GM23248 (cell line): ENCODE measurements at regions not wholly inside any gene's neighbourhood (a gene's known extent, or its start where the extent isn't known, plus 50 kb on each side); places are given as distances from the start of the nearest gene placed in this dataset.

Experiments
- DNase-seq: peaks from one replicate; pipeline ENCODE4 v3.0.0-alpha.2; 2015
- H2AFZ ChIP-seq: fragments of 200-600 bp; sonication (generic); 2 replicates; pipeline ENCODE4 v1.6.1; 2016; ENCODE audit warnings: antibody characterized with exemption
- H3F3A ChIP-seq: fragments of 200-600 bp; sonication (generic); 2 replicates; pipeline ENCODE4 v1.6.1; 2016; ENCODE audit warnings: mild to moderate bottlenecking, antibody characterized with exemption, mixed run types; ENCODE audit not compliant: insufficient read depth
- H3K27ac ChIP-seq: fragments of 200-600 bp; sonication (generic); 2 replicates; pipeline ENCODE4 v1.5.1; 2016; ENCODE audit warnings: mild to moderate bottlenecking
- H3K27me3 ChIP-seq: fragments of 200-600 bp; sonication (generic); replicated peaks from 2 replicates; pipeline ENCODE4 v1.6.1; 2016; ENCODE audit warnings: mild to moderate bottlenecking; ENCODE audit not compliant: insufficient read depth
- H3K36me3 ChIP-seq: fragments of 200-600 bp; sonication (generic); 2 replicates; pipeline ENCODE4 v1.6.1; 2016; ENCODE audit warnings: low read depth, mild to moderate bottlenecking
- H3K4me1 ChIP-seq: fragments of 200-600 bp; sonication (generic); 2 replicates; pipeline ENCODE4 v1.6.1; 2016; ENCODE audit warnings: mild to moderate bottlenecking; ENCODE audit not compliant: insufficient read depth
- H3K4me2 ChIP-seq: fragments of 200-600 bp; sonication (generic); one replicate; pipeline ENCODE4 v1.6.1; 2016; ENCODE audit warnings: mild to moderate bottlenecking; ENCODE audit not compliant: unreplicated experiment
- H3K4me3 ChIP-seq: fragments of 200-600 bp; sonication (generic); 2 replicates; pipeline ENCODE4 v1.5.1; 2016; ENCODE audit warnings: mild to moderate bottlenecking
- H3K79me2 ChIP-seq: fragments of 200-600 bp; sonication (generic); 2 replicates; pipeline ENCODE4 v1.6.1; 2016; ENCODE audit warnings: mild to moderate bottlenecking; ENCODE audit not compliant: insufficient read depth
- H3K9ac ChIP-seq: fragments of 200-600 bp; sonication (generic); 2 replicates; pipeline ENCODE4 v1.6.1; 2016; ENCODE audit warnings: mild to moderate bottlenecking
- H3K9me2 ChIP-seq: fragments of 200-600 bp; sonication (generic); 2 replicates; pipeline ENCODE4 v1.6.1; 2016; ENCODE audit warnings: mixed run types, mild to moderate bottlenecking, moderate library complexity; ENCODE audit not compliant: insufficient read depth
- H3K9me3 ChIP-seq: fragments of 200-600 bp; sonication (generic); one replicate; pipeline ENCODE4 v1.6.1; 2017; ENCODE audit warnings: low read depth
- H4K20me1 ChIP-seq: fragments of 200-600 bp; sonication (generic); 2 replicates; pipeline ENCODE4 v1.6.0; 2016; ENCODE audit not compliant: insufficient read depth
- EZH2 ChIP-seq: fragments of 200-600 bp; sonication (generic); IDR thresholded peaks from 2 replicates; pipeline ENCODE4 v1.6.1; 2018; ENCODE audit warnings: antibody characterized with exemption, mild to moderate bottlenecking; ENCODE audit not compliant: insufficient read depth, poor library complexity, severe bottlenecking
- EZH2phosphoT487 ChIP-seq: fragments of 200-600 bp; sonication (generic); IDR thresholded peaks from 2 replicates; pipeline ENCODE4 v1.6.1; 2018; ENCODE audit warnings: antibody characterized with exemption, moderate library complexity, mild to moderate bottlenecking, low read depth; ENCODE audit not compliant: insufficient read depth
- WGBS, 2 experiments: methylation state at CpG; one replicate each; pipeline ENCODE4 v1.1.6; 2015 to 2017; ENCODE audit warnings: low lambda C conversion rate in 2 of 2, low coverage in 1 of 2; ENCODE audit errors: missing lambda C conversion rate in 2 of 2; 5-methylcytosine and 5-hydroxymethylcytosine counted together
- in situ Hi-C: fragments of 300-500 bp; cut with MboI; formaldehyde crosslinking; loops from 2 replicates; pipeline ENCODE4 v1.15.0; 2020

DNA sequence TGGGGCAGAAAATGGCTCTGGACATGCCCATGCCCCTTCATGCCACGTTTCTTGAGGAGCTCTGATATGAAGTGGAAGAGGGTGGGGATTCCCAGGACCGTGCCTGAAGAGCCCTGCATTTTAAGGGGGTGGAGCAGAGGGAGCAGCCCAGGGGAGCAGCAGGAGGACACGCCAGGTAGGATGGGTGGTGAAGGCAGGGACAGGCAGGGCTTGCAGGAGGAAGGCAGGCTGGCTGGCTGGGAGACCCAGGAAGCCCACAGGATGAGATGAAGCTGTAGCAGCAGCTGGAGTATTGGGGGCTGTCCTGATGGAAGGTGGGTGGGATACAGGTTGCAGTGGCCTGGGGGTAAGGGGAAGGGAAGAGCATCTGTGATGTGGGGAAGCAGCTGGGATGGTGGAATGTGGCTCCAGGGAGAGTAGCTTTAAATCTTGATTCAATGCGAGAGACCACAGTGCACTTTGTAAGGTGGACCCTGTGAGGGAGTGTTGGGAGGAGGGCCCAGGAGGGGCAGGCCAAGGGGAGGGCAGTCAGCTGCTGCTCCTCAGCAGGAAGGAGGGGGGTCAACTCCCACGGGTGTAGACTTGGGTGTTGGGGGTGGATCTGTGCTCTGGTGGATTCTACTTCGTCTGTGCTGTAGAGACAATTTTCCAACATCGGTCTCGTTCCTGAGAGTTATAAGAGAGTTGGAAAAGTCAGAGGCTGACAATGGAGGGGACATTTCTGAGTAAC lies 242.6 kb upstream of the IRX4 start:
- TF ChIP-seq EZH2phosphoT487, result no peak
- no peak for TF ChIP-seq EZH2
- no peak overlapping the region for H3K4me3 ChIP-seq
- no peaks in the 10 kb centered on the region for H3K9me2 ChIP-seq
- H4K20me1 ChIP-seq, result no peaks in the 10 kb centered on the region
- no peaks in the 10 kb centered on the region for H3K27me3 ChIP-seq
- in situ Hi-C loops, result no loop called here
- H3K9me3 ChIP-seq, result no peaks in the 10 kb centered on the region
- H3F3A ChIP-seq, result no peaks in the 10 kb centered on the region
- no peaks in the 10 kb centered on the region for H3K36me3 ChIP-seq
- H3K27ac ChIP-seq, result no peak overlapping the region
- no peak for DNase-seq
- no peak overlapping the region for H3K9ac ChIP-seq
- H3K4me2 ChIP-seq, result no peak overlapping the region
- 12 to 16% methylated on average over 8 of the region's 8 CpGs for WGBS, 2 experiments
- no peaks in the 10 kb centered on the region for H3K4me1 ChIP-seq
- no peaks in the 10 kb centered on the region for H3K79me2 ChIP-seq
- no peak overlapping the region for H2AFZ ChIP-seq

DNA sequence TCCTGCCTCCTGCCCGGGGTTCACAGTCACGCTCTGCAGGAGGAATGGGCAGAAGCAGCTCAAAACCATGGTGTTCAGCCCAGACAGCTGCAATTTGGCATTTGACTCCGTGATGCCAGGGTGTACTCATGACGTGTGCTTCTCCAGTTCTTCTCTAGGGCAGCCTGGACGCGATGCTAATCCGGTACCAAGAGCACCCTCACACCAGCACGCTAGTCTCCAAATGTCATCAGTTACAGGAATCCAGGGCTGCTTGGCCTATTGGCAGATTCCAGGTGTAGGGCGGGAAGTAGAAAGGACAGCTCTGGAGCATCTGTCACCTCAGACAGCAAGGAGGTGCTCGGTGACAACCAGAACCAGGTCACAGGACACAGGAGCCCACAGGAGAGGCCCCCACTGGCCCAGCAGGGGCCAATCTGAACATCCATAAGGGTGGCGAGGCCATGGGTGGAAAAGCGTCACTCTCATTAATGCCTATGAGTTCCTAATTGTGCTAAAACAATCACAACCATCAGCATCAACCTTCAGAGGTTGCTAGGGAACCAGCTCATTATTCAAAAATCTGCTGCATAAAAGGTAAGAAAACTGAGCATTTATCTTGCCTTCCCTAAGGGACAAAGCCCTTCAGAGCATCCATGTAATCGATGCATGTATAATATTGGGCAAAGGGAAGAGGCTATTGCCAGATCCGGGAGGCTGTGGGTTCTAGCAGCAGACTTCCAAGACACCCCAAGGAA lies 241.9 kb upstream of the IRX4 start:
- H3K4me1 ChIP-seq, result no peaks in the 10 kb centered on the region
- H3K4me2 ChIP-seq, result no peak overlapping the region
- no peak overlapping the region for H3K27ac ChIP-seq
- H3K79me2 ChIP-seq, result no peaks in the 10 kb centered on the region
- WGBS, 2 experiments, result 55 to 63% methylated on average over 14 of the region's 14 CpGs
- H3F3A ChIP-seq, result no peaks in the 10 kb centered on the region
- no peaks in the 10 kb centered on the region for H3K9me3 ChIP-seq
- no peaks in the 10 kb centered on the region for H3K9me2 ChIP-seq
- no peaks in the 10 kb centered on the region for H4K20me1 ChIP-seq
- no peaks in the 10 kb centered on the region for H3K27me3 ChIP-seq
- no peak overlapping the region for H3K9ac ChIP-seq
- TF ChIP-seq EZH2 (no peak), EZH2phosphoT487 (no peak)
- in situ Hi-C loops, result no loop called here
- no peak overlapping the region for H3K4me3 ChIP-seq
- H2AFZ ChIP-seq, result no peak overlapping the region
- H3K36me3 ChIP-seq, result no peaks in the 10 kb centered on the region
- no peak for DNase-seq

DNA sequence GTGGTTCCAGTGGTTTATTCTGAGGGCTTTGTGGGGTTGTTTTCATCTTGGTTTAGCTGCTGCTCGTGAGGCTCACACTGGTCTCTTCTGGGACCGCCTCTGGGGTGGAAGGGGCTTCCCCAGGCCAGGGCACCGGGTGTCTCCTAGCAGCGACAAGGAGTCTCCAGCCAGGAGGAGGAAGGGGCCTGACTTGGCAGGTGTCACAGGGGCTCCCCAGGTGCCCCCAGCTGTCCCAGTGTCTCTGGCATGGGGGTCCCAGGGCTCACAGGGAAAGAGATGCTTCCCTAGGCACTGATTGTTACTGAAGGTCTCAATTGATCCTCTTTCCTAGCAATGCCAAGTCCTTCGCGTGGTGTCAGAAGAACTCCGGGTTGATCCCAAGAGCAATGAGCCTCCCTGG lies 241.1 kb upstream of the IRX4 start:
- Histone ChIP-seq H3K36me3 (no peaks in the 10 kb centered on the region), H3K27ac (no peak overlapping the region), H3K4me2 (no peak overlapping the region), H3K4me3 (no peak overlapping the region), H3K9ac (no peak overlapping the region), H3K9me3 (no peaks in the 10 kb centered on the region), H3K4me1 (no peaks in the 10 kb centered on the region), H3K27me3 (no peaks in the 10 kb centered on the region), H3K79me2 (no peaks in the 10 kb centered on the region), H3K9me2 (no peaks in the 10 kb centered on the region), H2AFZ (no peak overlapping the region), H3F3A (no peaks in the 10 kb centered on the region), H4K20me1 (no peaks in the 10 kb centered on the region)
- 55 to 59% methylated on average over 7 of the region's 7 CpGs for WGBS, 2 experiments
- no peak for DNase-seq
- in situ Hi-C loops, result no loop called here
- TF ChIP-seq EZH2 (no peak), EZH2phosphoT487 (no peak)

DNA sequence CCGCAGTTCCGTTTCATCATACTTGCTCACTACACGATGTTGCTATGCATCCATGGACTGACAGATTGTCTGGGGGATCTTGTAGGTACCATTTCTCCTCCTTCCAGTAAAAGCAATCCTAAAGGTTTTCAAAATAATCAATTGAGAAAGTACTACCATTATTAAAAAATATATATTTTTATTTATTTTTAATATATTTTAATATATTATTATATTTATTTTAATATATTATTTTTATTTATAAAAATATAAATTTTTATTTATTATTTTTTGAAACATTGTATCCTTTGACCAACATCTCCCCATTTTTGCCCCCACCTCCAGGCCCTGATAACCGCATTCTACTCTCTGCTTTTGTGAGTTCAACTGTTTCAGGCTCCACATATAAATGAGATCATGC lies 237.6 kb upstream of the IRX4 start:
- no peaks in the 10 kb centered on the region for H3K4me1 ChIP-seq
- no peaks in the 10 kb centered on the region for H4K20me1 ChIP-seq
- no peak for DNase-seq
- in situ Hi-C loops, result no loop called here
- no peaks in the 10 kb centered on the region for H3K79me2 ChIP-seq
- TF ChIP-seq EZH2phosphoT487 (no peak), EZH2 (no peak)
- no peak overlapping the region for H3K4me3 ChIP-seq
- no peaks in the 10 kb centered on the region for H3K36me3 ChIP-seq
- no peaks in the 10 kb centered on the region for H3K27me3 ChIP-seq
- H3F3A ChIP-seq, result no peaks in the 10 kb centered on the region
- H3K27ac ChIP-seq, result no peak overlapping the region
- no peak overlapping the region for H2AFZ ChIP-seq
- no peaks in the 10 kb centered on the region for H3K9me3 ChIP-seq
- no peak overlapping the region for H3K9ac ChIP-seq
- 53 to 60% methylated on average over 4 of the region's 4 CpGs for WGBS, 2 experiments
- no peaks in the 10 kb centered on the region for H3K9me2 ChIP-seq
- H3K4me2 ChIP-seq, result no peak overlapping the region
